ENCODE measurements at regions not wholly inside any gene's neighbourhood (a gene's known extent, or its start where the extent isn't known, plus 50 kb on each side); places are given as distances from the start of the nearest gene placed in this dataset.

DNA sequence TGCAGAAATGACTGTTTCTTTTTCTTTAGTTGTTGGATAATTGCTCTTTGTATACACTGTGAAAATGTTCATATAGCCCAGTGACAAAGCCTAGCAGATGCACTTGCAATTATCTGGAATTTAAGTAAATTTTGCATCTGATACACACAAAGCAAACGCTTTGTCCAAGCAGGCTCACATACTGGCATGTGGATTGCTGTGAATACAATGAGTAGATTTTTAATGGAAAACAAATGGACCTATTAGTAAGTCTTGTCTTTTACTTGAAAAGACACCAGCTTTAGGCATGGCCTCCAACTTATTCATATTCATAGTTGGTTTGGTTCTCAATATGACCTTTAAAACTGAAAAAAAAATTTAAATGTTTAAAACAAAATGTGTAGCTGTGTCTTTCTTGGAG lies 1299.8 kb upstream of the WWC1 start (continued):
- TF ChIP-seq, protein P1, sequence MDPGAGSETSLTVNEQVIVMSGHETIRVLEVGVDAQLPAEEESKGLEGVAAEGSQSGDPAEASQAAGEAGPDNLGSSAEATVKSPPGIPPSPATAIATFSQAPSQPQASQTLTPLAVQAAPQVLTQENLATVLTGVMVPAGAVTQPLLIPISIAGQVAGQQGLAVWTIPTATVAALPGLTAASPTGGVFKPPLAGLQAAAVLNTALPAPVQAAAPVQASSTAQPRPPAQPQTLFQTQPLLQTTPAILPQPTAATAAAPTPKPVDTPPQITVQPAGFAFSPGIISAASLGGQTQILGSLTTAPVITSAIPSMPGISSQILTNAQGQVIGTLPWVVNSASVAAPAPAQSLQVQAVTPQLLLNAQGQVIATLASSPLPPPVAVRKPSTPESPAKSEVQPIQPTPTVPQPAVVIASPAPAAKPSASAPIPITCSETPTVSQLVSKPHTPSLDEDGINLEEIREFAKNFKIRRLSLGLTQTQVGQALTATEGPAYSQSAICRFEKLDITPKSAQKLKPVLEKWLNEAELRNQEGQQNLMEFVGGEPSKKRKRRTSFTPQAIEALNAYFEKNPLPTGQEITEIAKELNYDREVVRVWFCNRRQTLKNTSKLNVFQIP (CRISPR knock-in tag; IDR thresholded peaks at IDR 0.05; ENCODE audit: borderline replicate concordance, low read depth): no peak

DNA sequence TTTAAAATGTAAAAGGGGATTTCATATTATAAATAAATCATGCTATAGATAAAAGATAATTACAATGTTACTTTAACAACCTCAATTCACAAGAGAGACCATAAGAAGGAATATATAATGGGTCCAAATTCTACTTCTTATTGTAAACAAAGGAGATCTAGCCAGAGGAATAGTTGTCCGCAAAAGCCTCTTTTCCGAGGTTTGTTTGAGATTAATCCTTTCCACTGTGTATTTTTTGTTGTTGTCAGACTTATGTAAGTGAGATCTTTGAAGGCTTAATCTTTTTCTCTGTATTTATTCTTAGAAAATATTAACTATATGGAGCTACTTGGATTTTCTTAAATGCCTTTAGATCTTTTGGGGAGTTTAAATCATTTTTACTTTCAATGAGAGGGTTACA lies 1299.3 kb upstream of the WWC1 start:
- no peak for TF ChIP-seq ZC3H10 (CRISPR knock-in tag; IDR thresholded peaks at IDR 0.05)
- TF ChIP-seq, protein P2, sequence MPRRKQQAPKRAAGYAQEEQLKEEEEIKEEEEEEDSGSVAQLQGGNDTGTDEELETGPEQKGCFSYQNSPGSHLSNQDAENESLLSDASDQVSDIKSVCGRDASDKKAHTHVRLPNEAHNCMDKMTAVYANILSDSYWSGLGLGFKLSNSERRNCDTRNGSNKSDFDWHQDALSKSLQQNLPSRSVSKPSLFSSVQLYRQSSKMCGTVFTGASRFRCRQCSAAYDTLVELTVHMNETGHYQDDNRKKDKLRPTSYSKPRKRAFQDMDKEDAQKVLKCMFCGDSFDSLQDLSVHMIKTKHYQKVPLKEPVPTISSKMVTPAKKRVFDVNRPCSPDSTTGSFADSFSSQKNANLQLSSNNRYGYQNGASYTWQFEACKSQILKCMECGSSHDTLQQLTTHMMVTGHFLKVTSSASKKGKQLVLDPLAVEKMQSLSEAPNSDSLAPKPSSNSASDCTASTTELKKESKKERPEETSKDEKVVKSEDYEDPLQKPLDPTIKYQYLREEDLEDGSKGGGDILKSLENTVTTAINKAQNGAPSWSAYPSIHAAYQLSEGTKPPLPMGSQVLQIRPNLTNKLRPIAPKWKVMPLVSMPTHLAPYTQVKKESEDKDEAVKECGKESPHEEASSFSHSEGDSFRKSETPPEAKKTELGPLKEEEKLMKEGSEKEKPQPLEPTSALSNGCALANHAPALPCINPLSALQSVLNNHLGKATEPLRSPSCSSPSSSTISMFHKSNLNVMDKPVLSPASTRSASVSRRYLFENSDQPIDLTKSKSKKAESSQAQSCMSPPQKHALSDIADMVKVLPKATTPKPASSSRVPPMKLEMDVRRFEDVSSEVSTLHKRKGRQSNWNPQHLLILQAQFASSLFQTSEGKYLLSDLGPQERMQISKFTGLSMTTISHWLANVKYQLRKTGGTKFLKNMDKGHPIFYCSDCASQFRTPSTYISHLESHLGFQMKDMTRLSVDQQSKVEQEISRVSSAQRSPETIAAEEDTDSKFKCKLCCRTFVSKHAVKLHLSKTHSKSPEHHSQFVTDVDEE (CRISPR knock-in tag; IDR thresholded peaks at IDR 0.05): no peak
- TF ChIP-seq ZFP3 (CRISPR knock-in tag; IDR thresholded peaks at IDR 0.05): no peak
- no peak for TF ChIP-seq RARB (CRISPR knock-in tag; IDR thresholded peaks at IDR 0.05)
- no peak for TF ChIP-seq ARNTL (CRISPR knock-in tag; IDR thresholded peaks at IDR 0.05; ENCODE audit: borderline replicate concordance, low read depth)
- no peak for TF ChIP-seq ZNF70 (CRISPR knock-in tag; IDR thresholded peaks at IDR 0.05)
- TF ChIP-seq, protein P3, sequence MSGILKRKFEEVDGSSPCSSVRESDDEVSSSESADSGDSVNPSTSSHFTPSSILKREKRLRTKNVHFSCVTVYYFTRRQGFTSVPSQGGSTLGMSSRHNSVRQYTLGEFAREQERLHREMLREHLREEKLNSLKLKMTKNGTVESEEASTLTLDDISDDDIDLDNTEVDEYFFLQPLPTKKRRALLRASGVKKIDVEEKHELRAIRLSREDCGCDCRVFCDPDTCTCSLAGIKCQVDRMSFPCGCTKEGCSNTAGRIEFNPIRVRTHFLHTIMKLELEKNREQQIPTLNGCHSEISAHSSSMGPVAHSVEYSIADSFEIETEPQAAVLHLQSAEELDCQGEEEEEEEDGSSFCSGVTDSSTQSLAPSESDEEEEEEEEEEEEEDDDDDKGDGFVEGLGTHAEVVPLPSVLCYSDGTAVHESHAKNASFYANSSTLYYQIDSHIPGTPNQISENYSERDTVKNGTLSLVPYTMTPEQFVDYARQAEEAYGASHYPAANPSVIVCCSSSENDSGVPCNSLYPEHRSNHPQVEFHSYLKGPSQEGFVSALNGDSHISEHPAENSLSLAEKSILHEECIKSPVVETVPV (CRISPR knock-in tag; IDR thresholded peaks at IDR 0.05): no peak
- no peak for TF ChIP-seq GLIS3 (CRISPR knock-in tag; IDR thresholded peaks at IDR 0.05)
- no peak for ATAC-seq

DNA sequence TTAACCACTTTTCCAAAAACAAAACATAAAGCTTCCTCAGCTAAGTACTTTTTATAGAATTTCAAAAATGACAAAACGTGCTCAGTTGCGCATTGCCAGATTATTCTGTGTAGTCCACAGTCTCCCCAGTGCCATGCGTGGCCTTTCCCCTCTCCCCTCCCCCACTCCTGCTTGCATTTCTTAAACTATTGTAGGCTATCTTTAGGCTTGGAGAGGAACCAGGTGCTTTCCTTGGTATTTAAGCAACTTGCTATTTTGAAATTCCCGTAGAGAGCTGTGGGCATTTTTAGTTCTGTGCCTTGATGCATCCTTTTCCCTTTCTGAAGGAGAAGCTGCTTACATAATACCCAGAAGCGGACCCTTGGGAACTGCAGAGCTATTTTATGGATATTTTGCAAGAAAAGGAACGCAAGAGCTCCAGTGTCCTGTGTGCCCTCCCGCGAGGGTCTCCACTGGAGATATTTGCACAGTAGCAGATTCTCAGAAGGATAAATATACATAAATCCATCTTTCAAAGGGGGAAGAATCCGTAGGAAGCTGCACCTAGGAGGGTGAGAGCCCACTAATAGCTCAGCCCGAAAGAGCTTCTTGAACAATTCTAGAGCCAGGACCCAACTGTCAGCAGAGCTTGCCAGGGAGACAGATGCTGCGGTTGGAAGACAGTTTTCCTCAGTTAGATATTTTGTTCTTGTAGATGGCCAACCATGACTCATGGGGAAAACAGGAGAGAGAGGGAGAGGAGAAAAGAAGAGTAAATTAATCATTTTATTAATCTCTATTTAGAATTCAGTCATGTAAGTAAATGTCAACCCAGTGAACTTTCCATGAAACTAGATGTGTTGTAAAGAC lies 1298.3 kb upstream of the WWC1 start:
- ATAC-seq: no peak
- TF ChIP-seq, protein P4, sequence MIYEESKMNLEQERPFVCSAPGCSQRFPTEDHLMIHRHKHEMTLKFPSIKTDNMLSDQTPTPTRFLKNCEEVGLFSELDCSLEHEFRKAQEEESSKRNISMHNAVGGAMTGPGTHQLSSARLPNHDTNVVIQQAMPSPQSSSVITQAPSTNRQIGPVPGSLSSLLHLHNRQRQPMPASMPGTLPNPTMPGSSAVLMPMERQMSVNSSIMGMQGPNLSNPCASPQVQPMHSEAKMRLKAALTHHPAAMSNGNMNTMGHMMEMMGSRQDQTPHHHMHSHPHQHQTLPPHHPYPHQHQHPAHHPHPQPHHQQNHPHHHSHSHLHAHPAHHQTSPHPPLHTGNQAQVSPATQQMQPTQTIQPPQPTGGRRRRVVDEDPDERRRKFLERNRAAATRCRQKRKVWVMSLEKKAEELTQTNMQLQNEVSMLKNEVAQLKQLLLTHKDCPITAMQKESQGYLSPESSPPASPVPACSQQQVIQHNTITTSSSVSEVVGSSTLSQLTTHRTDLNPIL (CRISPR knock-in tag; IDR thresholded peaks at IDR 0.05; ENCODE audit: low read depth): no peak
- no peak for TF ChIP-seq ZC3H10 (CRISPR knock-in tag; IDR thresholded peaks at IDR 0.05)
- TF ChIP-seq, protein P5, sequence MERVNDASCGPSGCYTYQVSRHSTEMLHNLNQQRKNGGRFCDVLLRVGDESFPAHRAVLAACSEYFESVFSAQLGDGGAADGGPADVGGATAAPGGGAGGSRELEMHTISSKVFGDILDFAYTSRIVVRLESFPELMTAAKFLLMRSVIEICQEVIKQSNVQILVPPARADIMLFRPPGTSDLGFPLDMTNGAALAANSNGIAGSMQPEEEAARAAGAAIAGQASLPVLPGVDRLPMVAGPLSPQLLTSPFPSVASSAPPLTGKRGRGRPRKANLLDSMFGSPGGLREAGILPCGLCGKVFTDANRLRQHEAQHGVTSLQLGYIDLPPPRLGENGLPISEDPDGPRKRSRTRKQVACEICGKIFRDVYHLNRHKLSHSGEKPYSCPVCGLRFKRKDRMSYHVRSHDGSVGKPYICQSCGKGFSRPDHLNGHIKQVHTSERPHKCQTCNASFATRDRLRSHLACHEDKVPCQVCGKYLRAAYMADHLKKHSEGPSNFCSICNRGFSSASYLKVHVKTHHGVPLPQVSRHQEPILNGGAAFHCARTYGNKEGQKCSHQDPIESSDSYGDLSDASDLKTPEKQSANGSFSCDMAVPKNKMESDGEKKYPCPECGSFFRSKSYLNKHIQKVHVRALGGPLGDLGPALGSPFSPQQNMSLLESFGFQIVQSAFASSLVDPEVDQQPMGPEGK (CRISPR knock-in tag; IDR thresholded peaks at IDR 0.05; ENCODE audit: borderline replicate concordance): no peak
- TF ChIP-seq ARNTL (CRISPR knock-in tag; IDR thresholded peaks at IDR 0.05; ENCODE audit: borderline replicate concordance, low read depth): no peak
- TF ChIP-seq RARB (CRISPR knock-in tag; IDR thresholded peaks at IDR 0.05): no peak
- TF ChIP-seq, protein P3 (CRISPR knock-in tag; IDR thresholded peaks at IDR 0.05): no peak
- no peak for TF ChIP-seq TOX (CRISPR knock-in tag; IDR thresholded peaks at IDR 0.05; ENCODE audit: borderline replicate concordance)
- TF ChIP-seq ESRRG (CRISPR knock-in tag; IDR thresholded peaks at IDR 0.05): no peak
- TF ChIP-seq ZNF70 (CRISPR knock-in tag; IDR thresholded peaks at IDR 0.05): no peak
- no peak for TF ChIP-seq PPARA (CRISPR knock-in tag; IDR thresholded peaks at IDR 0.05; ENCODE audit: borderline replicate concordance)
- TF ChIP-seq, protein P2 (CRISPR knock-in tag; IDR thresholded peaks at IDR 0.05): no peak

Data from SK-N-SH treated with all-trans-retinoic acid at 6 μM for 48 hours (cell line).